ENCODE measurements at regions not wholly inside any gene's neighbourhood (a gene's known extent, or its start where the extent isn't known, plus 50 kb on each side); places are given as distances from the start of the nearest gene placed in this dataset.

DNA sequence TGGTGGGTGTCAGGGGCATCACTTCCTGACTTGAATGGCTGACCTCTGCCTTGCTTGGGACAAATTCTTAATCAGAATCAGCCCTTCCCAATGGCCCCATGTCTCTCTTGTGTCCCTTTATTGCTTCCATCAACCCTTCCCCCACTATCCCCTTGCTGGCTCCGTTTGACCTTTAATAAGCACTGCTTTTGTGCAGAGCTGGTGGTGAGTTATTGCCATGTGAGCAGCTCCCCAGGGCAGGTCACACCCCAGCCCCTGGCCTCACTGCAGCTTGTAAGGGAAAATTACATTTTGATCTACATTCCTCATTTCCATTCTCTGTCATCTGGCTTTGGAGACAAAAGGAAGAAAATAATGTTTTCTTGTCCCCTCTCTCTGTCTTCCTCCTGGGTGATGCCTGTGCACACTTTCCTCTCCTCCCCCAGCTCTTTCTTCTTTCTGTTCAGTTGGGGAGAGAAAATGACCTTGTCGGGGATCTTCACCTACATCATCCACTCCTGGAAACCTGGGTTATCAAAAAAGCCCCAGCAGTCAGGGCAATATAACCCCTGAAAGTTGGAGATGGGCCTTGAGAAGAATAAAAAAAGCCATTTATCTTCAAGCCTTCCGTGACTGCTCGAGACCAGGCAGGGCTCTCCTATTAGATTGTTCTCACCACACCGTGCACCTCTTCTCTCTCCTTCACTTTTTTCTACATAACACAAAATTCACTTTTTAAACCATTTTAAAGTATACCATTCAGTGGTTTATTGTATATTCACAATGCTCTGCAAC is 100.4 kb upstream of the SRRM4 start:
- TF ChIP-seq, protein P1, sequence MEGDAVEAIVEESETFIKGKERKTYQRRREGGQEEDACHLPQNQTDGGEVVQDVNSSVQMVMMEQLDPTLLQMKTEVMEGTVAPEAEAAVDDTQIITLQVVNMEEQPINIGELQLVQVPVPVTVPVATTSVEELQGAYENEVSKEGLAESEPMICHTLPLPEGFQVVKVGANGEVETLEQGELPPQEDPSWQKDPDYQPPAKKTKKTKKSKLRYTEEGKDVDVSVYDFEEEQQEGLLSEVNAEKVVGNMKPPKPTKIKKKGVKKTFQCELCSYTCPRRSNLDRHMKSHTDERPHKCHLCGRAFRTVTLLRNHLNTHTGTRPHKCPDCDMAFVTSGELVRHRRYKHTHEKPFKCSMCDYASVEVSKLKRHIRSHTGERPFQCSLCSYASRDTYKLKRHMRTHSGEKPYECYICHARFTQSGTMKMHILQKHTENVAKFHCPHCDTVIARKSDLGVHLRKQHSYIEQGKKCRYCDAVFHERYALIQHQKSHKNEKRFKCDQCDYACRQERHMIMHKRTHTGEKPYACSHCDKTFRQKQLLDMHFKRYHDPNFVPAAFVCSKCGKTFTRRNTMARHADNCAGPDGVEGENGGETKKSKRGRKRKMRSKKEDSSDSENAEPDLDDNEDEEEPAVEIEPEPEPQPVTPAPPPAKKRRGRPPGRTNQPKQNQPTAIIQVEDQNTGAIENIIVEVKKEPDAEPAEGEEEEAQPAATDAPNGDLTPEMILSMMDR (IDR thresholded peaks at IDR 0.05; ENCODE audit: insufficient read depth, low read length) = no peak
- no peak for DNase-seq (ENCODE audit: low read depth)
- H3K4me3 ChIP-seq (ENCODE audit: low read depth, low read length) = no peak overlapping the region

DNA sequence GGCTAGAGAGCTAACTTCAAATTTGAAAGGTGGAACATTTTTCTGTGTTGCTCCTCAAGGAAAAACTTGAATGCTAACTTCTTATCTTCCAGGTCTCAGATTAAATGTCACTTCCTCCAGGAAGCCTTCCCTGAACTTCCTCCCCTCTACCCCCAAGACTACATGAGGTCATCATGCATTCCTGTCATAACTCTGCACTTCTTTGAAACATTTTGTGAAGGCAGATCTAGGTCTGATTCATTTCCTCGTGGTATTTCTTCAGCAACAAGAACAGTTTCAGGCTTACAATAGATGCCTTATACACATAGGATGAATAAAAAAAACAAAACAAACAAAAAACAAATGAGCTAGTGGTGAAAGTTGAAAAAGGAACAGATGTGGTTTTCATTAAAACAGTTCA is 97.1 kb upstream of the SRRM4 start:
- H3K4me3 ChIP-seq (ENCODE audit: low read depth, low read length) = no peak overlapping the region
- TF ChIP-seq, protein P1 (IDR thresholded peaks at IDR 0.05; ENCODE audit: insufficient read depth, low read length) = no peak
- DNase-seq (ENCODE audit: low read depth) = no peak

DNA sequence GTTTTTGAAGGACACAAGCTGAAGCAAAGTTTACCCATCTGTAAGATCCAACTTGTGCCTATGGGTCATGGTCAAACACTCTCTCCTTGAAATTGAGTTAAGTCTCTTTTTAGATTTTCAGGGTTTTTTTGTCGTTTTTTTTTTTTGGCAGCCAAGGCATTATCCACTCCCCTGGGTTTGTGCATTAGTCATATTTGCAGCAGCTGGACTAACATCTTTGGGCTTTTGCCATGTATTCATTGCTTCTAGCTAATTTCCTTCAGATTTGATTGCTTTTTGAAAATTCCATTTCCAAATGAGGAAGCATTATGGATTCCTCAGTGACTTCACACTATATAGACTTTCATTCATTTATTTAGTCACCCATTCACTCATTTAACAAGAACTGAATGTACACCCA is 80.3 kb upstream of the SRRM4 start:
- TF ChIP-seq, protein P1 (IDR thresholded peaks at IDR 0.05; ENCODE audit: insufficient read depth, low read length) = no peak
- H3K4me3 ChIP-seq (ENCODE audit: low read depth, low read length) = no peak overlapping the region
- DNase-seq (ENCODE audit: low read depth) = no peak

DNA sequence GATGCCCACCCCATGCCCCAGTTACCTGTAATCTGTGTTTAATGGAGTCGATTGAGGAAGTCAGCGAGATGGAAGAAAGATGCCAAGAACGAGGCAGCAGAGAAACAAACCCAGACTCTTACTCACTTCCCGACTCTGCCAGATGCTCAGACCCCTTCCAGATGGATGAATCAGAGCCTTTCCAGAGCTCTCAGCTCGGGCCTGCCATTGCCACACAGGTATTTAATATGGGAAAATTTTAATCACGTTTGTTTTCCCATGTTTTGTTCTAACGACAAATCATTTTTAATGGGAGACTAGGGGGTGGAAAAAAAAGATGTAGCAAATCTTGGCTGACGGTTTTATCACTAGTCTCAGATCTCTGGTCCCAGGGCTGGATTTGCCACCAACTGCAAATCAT is 72.5 kb upstream of the SRRM4 start:
- no peak for DNase-seq (ENCODE audit: low read depth)
- no peak overlapping the region for H3K4me3 ChIP-seq (ENCODE audit: low read depth, low read length)
- TF ChIP-seq, protein P1 (IDR thresholded peaks at IDR 0.05; ENCODE audit: insufficient read depth, low read length) = no peak

DNA sequence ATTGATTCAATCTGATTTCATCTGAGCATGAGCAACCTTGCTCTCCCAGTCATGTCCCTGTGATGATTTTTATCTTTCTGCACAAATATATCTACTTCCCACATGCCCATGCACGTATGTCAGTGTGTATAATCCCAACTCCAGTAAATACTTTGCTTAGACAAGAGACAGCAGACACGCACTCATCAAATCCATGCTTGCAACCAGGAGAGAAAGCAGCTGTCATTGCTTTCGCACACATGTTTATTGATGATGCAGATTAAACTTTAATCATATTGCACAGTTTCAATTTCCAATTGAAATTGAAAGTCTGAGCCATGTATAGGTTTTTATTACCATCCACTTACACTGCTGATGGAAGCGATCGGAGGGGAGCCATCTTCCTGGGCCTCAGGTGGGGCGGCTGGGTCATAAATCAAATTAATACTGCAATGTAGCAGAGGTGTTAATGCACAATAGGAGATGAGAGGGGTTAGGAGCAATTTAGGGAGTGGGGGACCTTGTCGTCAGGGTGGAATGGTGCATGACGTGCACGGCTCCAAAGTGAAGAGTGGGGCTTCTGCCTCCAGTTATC is 68.6 kb upstream of the SRRM4 start:
- H3K4me3 ChIP-seq (ENCODE audit: low read depth, low read length) = no peak overlapping the region
- TF ChIP-seq, protein P1 (IDR thresholded peaks at IDR 0.05; ENCODE audit: insufficient read depth, low read length) = no peak
- no peak for DNase-seq (ENCODE audit: low read depth)

DNA sequence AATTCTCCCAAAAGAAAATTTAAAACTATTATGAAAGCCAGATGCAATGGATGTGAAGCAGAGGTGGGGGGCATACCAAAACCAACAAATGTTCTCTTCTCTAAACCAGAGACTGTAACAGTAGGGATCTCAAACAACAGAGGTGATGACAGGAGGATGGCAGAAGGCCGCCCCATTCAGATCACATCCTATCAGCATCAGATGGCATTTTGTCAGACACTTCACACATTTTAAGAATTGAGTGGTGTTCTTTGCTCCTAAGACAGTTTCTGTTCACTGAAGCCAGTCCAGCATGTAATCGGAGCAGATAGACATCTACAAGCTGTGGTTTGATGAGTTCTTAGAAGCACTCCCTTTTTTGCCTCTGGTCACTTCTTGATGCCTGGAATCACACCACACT is 59.6 kb upstream of the SRRM4 start:
- no peak for DNase-seq (ENCODE audit: low read depth)
- no peak overlapping the region for H3K4me3 ChIP-seq (ENCODE audit: low read depth, low read length)
- TF ChIP-seq, protein P1 (IDR thresholded peaks at IDR 0.05; ENCODE audit: insufficient read depth, low read length) = no peak

All from fibroblast of the aortic adventitia (primary cell).